ENCODE measurements at regions not wholly inside any gene's neighbourhood (a gene's known extent, or its start where the extent isn't known, plus 50 kb on each side); places are given as distances from the start of the nearest gene placed in this dataset.

DNA sequence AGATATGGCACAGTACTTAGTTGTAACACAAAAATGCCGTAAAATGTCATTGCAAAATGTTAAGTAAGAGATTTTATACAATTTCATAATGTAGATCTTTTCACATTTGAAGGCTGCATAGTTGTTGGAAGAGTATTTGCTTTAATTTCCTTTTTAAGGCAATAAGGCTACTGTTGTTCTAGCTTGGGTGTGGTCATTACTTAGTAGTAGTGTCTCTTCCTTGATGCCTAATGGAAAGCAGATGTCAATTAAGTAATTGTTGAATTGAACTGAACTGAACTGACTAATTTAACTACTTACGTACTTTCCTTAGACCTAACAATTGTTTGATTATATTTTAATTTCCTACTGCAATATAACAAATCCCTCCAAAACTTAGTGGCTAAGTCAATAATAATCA is 181.7 kb downstream of the FLRT2 start:
- Histone ChIP-seq H3K27ac (ENCODE audit: low read length) (no peak overlapping the region), H3K36me3 (ENCODE audit: control insufficient read depth, insufficient read depth, low read length) (no peaks in the 10 kb centered on the region), H3K27me3 (ENCODE audit: control insufficient read depth, insufficient read depth, low read length) (no peaks in the 10 kb centered on the region), H3K9me3 (ENCODE audit: control insufficient read depth, insufficient read depth, low read length) (no peaks in the 10 kb centered on the region), H3K4me1 (ENCODE audit: control insufficient read depth, insufficient read depth, low read length) (no peaks in the 10 kb centered on the region), H3K4me3 (ENCODE audit: low read length) (no peak overlapping the region)
- no peaks in the 10 kb centered on the region for H3K36me3 Mint-ChIP-seq
- H3K4me3 Mint-ChIP-seq: no peak overlapping the region
- no peaks in the 10 kb centered on the region for H3K4me1 Mint-ChIP-seq
- H3K27ac Mint-ChIP-seq: no peak overlapping the region
- 86% methylated on average over 1 of the region's 2 CpGs for WGBS (ENCODE audit: insufficient coverage)
- no peaks in the 10 kb centered on the region for H3K27me3 Mint-ChIP-seq (ENCODE audit: low read depth in 2 of 2)
- DNase-seq: no peak
- H3K9me3 Mint-ChIP-seq: peaks cover 0 to 3% of the 10 kb centered on the region in 2 donors
- intact Hi-C loops (cut with micrococcal nuclease): no loop called here
- TF ChIP-seq, protein P1, sequence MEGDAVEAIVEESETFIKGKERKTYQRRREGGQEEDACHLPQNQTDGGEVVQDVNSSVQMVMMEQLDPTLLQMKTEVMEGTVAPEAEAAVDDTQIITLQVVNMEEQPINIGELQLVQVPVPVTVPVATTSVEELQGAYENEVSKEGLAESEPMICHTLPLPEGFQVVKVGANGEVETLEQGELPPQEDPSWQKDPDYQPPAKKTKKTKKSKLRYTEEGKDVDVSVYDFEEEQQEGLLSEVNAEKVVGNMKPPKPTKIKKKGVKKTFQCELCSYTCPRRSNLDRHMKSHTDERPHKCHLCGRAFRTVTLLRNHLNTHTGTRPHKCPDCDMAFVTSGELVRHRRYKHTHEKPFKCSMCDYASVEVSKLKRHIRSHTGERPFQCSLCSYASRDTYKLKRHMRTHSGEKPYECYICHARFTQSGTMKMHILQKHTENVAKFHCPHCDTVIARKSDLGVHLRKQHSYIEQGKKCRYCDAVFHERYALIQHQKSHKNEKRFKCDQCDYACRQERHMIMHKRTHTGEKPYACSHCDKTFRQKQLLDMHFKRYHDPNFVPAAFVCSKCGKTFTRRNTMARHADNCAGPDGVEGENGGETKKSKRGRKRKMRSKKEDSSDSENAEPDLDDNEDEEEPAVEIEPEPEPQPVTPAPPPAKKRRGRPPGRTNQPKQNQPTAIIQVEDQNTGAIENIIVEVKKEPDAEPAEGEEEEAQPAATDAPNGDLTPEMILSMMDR (IDR thresholded peaks at IDR 0.05): no peak
- ATAC-seq: no peak
